ENCODE measurements at regions not wholly inside any gene's neighbourhood (a gene's known extent, or its start where the extent isn't known, plus 50 kb on each side); places are given as distances from the start of the nearest gene placed in this dataset.
"Not testable (repeated sequence)": the region's sequence is repeated elsewhere in the genome, so short reads cannot be mapped to it uniquely, and the experiment has no call there.

DNA sequence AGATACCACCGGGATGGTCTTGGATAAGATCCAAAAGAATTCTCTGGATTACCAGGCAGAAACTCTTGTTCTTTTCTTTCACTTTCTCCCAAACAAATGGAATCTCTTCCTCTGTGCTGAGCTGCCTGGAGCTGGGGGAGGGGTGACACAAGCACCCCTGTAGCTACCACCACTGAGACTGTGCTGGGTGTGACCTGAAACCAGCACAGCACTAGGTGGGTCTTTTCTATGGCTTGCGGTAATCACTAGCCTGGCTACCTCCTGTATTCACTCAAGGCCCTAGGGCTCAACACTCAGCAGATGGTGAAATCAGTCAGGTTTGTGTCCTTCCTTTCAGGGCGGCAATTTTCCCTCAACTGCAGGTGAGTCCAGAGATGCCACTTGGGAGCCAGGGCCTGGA lies 122.4 kb upstream of the CENPW start:
- Histone ChIP-seq H3K4me1 (ENCODE audit: control insufficient read depth, insufficient read depth, low read length) (no peaks in the 10 kb centered on the region), H3K4me3 (ENCODE audit: low read depth, low read length) (no peak overlapping the region), H3K27ac (ENCODE audit: low read depth, low read length) (no peak overlapping the region), H3K9me3 (ENCODE audit: control insufficient read depth, insufficient read depth, low read length) (no peaks in the 10 kb centered on the region), H3K27me3 (ENCODE audit: control insufficient read depth, insufficient read depth, low read length) (no peaks in the 10 kb centered on the region), H3K36me3 (ENCODE audit: control insufficient read depth, insufficient read depth, low read length) (no peaks in the 10 kb centered on the region)
- WGBS (ENCODE audit: insufficient coverage), result 96% methylated on average over 3 of the region's 3 CpGs
- no peak for DNase-seq (ENCODE audit: low read depth in 4 of 6, low spot score in 6 of 6)

DNA sequence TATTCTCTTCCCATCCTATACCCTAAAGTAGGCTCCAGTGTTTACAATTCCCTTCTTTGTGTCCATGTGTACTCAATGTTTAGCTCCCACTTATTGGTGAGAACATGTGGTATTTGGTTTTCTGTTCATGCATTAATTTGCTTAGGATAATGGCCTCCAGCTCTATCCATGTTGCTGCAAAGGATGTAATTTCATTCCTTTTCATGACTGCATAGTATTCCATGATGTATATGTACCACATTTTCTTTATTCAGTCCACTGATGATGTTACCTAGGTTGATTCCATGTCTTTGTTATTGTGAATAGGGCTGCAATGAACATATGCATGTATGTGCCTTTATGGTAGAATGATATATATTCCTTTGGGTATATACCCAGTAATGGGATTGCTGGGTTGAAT lies 119.0 kb upstream of the CENPW start:
- not testable (repeated sequence) for H3K27me3 ChIP-seq (ENCODE audit: control insufficient read depth, insufficient read depth, low read length); H3K36me3 ChIP-seq (ENCODE audit: control insufficient read depth, insufficient read depth, low read length); H3K4me1 ChIP-seq (ENCODE audit: control insufficient read depth, insufficient read depth, low read length); H3K4me3 ChIP-seq (ENCODE audit: low read depth, low read length); H3K9me3 ChIP-seq (ENCODE audit: control insufficient read depth, insufficient read depth, low read length); H3K27ac ChIP-seq (ENCODE audit: low read depth, low read length); DNase-seq (ENCODE audit: low read depth in 4 of 6, low spot score in 6 of 6)

DNA sequence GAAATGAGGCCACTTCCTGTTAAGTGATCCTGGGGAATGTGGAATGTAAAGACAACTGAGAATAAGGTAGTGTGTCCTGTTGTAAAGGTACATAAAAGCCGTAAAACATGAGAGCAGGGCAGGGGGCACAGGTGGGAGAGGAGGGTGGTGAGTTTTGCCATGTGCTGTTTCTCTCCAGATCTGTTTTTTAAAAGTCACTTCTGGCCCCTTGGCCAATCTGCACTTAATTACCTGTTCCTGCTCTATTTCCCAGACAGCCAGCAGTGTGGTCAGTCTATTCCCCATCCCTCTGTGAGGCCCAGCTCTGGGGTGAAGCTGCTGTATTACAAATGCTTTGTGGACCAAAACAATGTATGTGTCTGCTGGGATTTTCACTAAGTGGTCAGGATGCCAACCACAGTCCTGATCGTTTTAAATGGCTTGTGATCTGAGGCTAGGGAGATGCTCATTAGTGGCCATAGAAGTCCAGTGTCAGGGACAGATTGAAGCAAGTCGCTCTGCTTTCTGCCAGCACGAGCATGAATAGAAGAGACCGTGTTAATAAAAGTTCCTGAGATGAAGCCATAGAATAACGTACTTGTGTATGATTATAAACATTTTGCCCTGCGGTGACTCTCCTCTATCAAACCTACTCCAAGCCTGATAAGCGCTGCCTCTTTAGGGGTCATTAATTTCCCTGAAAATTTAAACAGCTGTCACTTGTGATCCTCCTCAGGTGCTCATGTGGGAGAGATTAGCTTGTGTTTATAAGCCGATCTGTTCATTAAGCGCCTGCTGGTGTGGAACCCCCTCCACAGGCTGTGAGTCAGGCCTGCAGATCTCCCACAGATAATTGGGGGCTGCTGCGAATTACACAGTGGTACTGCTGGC lies 111.8 kb upstream of the CENPW start:
- Histone ChIP-seq H3K9me3 (ENCODE audit: control insufficient read depth, insufficient read depth, low read length) (no peaks in the 10 kb centered on the region), H3K4me1 (ENCODE audit: control insufficient read depth, insufficient read depth, low read length) (no peaks in the 10 kb centered on the region), H3K27ac (ENCODE audit: low read depth, low read length) (no peak overlapping the region), H3K4me3 (ENCODE audit: low read depth, low read length) (no peak overlapping the region), H3K27me3 (ENCODE audit: control insufficient read depth, insufficient read depth, low read length) (no peaks in the 10 kb centered on the region), H3K36me3 (ENCODE audit: control insufficient read depth, insufficient read depth, low read length) (no peaks in the 10 kb centered on the region)
- 57% methylated on average over 5 of the region's 11 CpGs for WGBS (ENCODE audit: insufficient coverage)
- DNase-seq (ENCODE audit: low read depth in 4 of 6, low spot score in 6 of 6), result peak in 4 of 6 donors; percentile 22 to 95 (median 33)

- H3K36me3 ChIP-seq (ENCODE audit: control insufficient read depth, insufficient read depth, low read length), result no peaks in the 10 kb centered on the region
- H3K27me3 ChIP-seq (ENCODE audit: control insufficient read depth, insufficient read depth, low read length), result no peaks in the 10 kb centered on the region
- H3K4me1 ChIP-seq (ENCODE audit: control insufficient read depth, insufficient read depth, low read length), result no peaks in the 10 kb centered on the region
- DNase-seq (ENCODE audit: low read depth in 4 of 6, low spot score in 6 of 6), result no peak
- no peak overlapping the region for H3K4me3 ChIP-seq (ENCODE audit: low read depth, low read length)
- no CpG with 5 or more reads among the region's 2 CpGs for WGBS (ENCODE audit: insufficient coverage)
- no peaks in the 10 kb centered on the region for H3K9me3 ChIP-seq (ENCODE audit: control insufficient read depth, insufficient read depth, low read length)
- H3K27ac ChIP-seq (ENCODE audit: low read depth, low read length), result no peak overlapping the region
These were observed 107.2 kb upstream of the CENPW start for GRCh38 chr6:126232671-126233070.

GRCh38 chr6:126233192-126233591 lies 106.7 kb upstream of the CENPW start:
- no peaks in the 10 kb centered on the region for H3K36me3 ChIP-seq (ENCODE audit: control insufficient read depth, insufficient read depth, low read length)

GRCh38 chr6:126235363-126235762 lies 104.6 kb upstream of the CENPW start:
- no peaks in the 10 kb centered on the region for H3K4me1 ChIP-seq (ENCODE audit: control insufficient read depth, insufficient read depth, low read length)
- no CpG with 5 or more reads among the region's 1 CpG for WGBS (ENCODE audit: insufficient coverage)
- no peaks in the 10 kb centered on the region for H3K27me3 ChIP-seq (ENCODE audit: control insufficient read depth, insufficient read depth, low read length)
- no peak overlapping the region for H3K27ac ChIP-seq (ENCODE audit: low read depth, low read length)
- no peak for DNase-seq (ENCODE audit: low read depth in 4 of 6, low spot score in 6 of 6)
- H3K9me3 ChIP-seq (ENCODE audit: control insufficient read depth, insufficient read depth, low read length), result no peaks in the 10 kb centered on the region
- no peaks in the 10 kb centered on the region for H3K36me3 ChIP-seq (ENCODE audit: control insufficient read depth, insufficient read depth, low read length)
- H3K4me3 ChIP-seq (ENCODE audit: low read depth, low read length), result no peak overlapping the region

More at GRCh38 chr6:126233192-126233591, 106.7 kb upstream of the CENPW start:
- DNase-seq (ENCODE audit: low read depth in 4 of 6, low spot score in 6 of 6), result no peak
- no peaks in the 10 kb centered on the region for H3K9me3 ChIP-seq (ENCODE audit: control insufficient read depth, insufficient read depth, low read length)
- H3K27ac ChIP-seq (ENCODE audit: low read depth, low read length), result no peak overlapping the region
- no peak overlapping the region for H3K4me3 ChIP-seq (ENCODE audit: low read depth, low read length)
- H3K27me3 ChIP-seq (ENCODE audit: control insufficient read depth, insufficient read depth, low read length), result no peaks in the 10 kb centered on the region
- H3K4me1 ChIP-seq (ENCODE audit: control insufficient read depth, insufficient read depth, low read length), result no peaks in the 10 kb centered on the region
- 100% methylated on average over 1 of the region's 1 CpG for WGBS (ENCODE audit: insufficient coverage)

GRCh38 chr6:126245077-126245476 lies 94.8 kb upstream of the CENPW start:
- DNase-seq (ENCODE audit: low read depth in 4 of 6, low spot score in 6 of 6), result no peak

GRCh38 chr6:126252154-126252553 lies 87.8 kb upstream of the CENPW start:
- DNase-seq (ENCODE audit: low read depth in 4 of 6, low spot score in 6 of 6), result no peak
- 69% methylated on average over 2 of the region's 2 CpGs for WGBS (ENCODE audit: insufficient coverage)
- H3K36me3 ChIP-seq (ENCODE audit: control insufficient read depth, insufficient read depth, low read length), result no peaks in the 10 kb centered on the region
- H3K27ac ChIP-seq (ENCODE audit: low read depth, low read length), result no peak overlapping the region
- no peaks in the 10 kb centered on the region for H3K27me3 ChIP-seq (ENCODE audit: control insufficient read depth, insufficient read depth, low read length)
- H3K4me3 ChIP-seq (ENCODE audit: low read depth, low read length), result no peak overlapping the region
- no peaks in the 10 kb centered on the region for H3K9me3 ChIP-seq (ENCODE audit: control insufficient read depth, insufficient read depth, low read length)
- no peaks in the 10 kb centered on the region for H3K4me1 ChIP-seq (ENCODE audit: control insufficient read depth, insufficient read depth, low read length)

More at GRCh38 chr6:126245077-126245476, 94.8 kb upstream of the CENPW start:
- Histone ChIP-seq H3K36me3 (ENCODE audit: control insufficient read depth, insufficient read depth, low read length) (no peaks in the 10 kb centered on the region), H3K27me3 (ENCODE audit: control insufficient read depth, insufficient read depth, low read length) (no peaks in the 10 kb centered on the region), H3K9me3 (ENCODE audit: control insufficient read depth, insufficient read depth, low read length) (no peaks in the 10 kb centered on the region), H3K27ac (ENCODE audit: low read depth, low read length) (no peak overlapping the region), H3K4me1 (ENCODE audit: control insufficient read depth, insufficient read depth, low read length) (no peaks in the 10 kb centered on the region), H3K4me3 (ENCODE audit: low read depth, low read length) (no peak overlapping the region)
- no CpG with 5 or more reads among the region's 1 CpG for WGBS (ENCODE audit: insufficient coverage)

DNA sequence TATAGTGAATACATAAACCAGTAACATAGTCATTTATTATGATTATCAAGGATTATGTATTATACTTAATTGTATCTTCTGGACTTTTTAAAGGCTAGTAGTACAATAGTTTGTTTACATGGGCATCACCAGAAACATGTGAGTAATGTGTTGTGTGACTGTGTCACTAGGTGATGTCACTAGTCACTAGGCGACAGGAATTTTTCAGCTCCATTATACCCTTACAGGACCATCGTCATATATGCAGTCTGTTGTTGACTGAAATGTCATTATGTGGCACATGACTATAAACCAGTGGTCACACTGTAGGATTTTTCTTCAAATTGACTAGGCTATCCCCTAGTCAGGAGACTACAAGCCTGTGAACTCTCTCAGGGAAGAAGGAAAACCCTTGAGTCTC lies 86.5 kb upstream of the CENPW start:
- H3K4me1 ChIP-seq (ENCODE audit: control insufficient read depth, insufficient read depth, low read length), result no peaks in the 10 kb centered on the region
- no peaks in the 10 kb centered on the region for H3K9me3 ChIP-seq (ENCODE audit: control insufficient read depth, insufficient read depth, low read length)
- H3K27me3 ChIP-seq (ENCODE audit: control insufficient read depth, insufficient read depth, low read length), result no peaks in the 10 kb centered on the region
- H3K36me3 ChIP-seq (ENCODE audit: control insufficient read depth, insufficient read depth, low read length), result no peaks in the 10 kb centered on the region
- no peak for DNase-seq (ENCODE audit: low read depth in 4 of 6, low spot score in 6 of 6)
- WGBS (ENCODE audit: insufficient coverage), result no CpG with 5 or more reads among the region's 2 CpGs
- no peak overlapping the region for H3K4me3 ChIP-seq (ENCODE audit: low read depth, low read length)
- no peak overlapping the region for H3K27ac ChIP-seq (ENCODE audit: low read depth, low read length)

GRCh38 chr6:126258150-126258549 lies 81.8 kb upstream of the CENPW start:
- WGBS (ENCODE audit: insufficient coverage), result 93% methylated on average over 16 of the region's 18 CpGs
- DNase-seq (ENCODE audit: low read depth in 4 of 6, low spot score in 6 of 6), result no peak
- Histone ChIP-seq H3K36me3 (ENCODE audit: control insufficient read depth, insufficient read depth, low read length) (no peaks in the 10 kb centered on the region), H3K27me3 (ENCODE audit: control insufficient read depth, insufficient read depth, low read length) (no peaks in the 10 kb centered on the region), H3K9me3 (ENCODE audit: control insufficient read depth, insufficient read depth, low read length) (peaks cover 2% of the 10 kb centered on the region), H3K4me3 (ENCODE audit: low read depth, low read length) (no peak overlapping the region), H3K4me1 (ENCODE audit: control insufficient read depth, insufficient read depth, low read length) (no peaks in the 10 kb centered on the region), H3K27ac (ENCODE audit: low read depth, low read length) (no peak overlapping the region)

Data from spinal cord (tissue), 9 donors.